Natural killer cell (primary cell): ENCODE measurements at regions not wholly inside any gene's neighbourhood (a gene's known extent, or its start where the extent isn't known, plus 50 kb on each side); places are given as distances from the start of the nearest gene placed in this dataset.

Experiments
- ATAC-seq, 3 donors: fragments of 150-1000 bp in 2 of 3; fragments of 200-7000 bp in 1 of 3; cut with Tn5 transposase; 1 replicate in 1 of 3; 2 replicates in 2 of 3; pipeline ENCODE4 v1.10.0; 2021; ENCODE audit warnings: mild to moderate bottlenecking in 2 of 3, moderate library complexity in 2 of 3
- DNase-seq, 2 donors: peaks; one replicate each; pipeline versions ENCODE4 v3.0.0 to v3.0.0-alpha.2; 2013 to 2021; ENCODE audit warnings: mixed read lengths in 1 of 2
- H3K27ac ChIP-seq: one replicate; pipeline ENCODE4 v1.5.1; 2013; ENCODE audit warnings: mild to moderate bottlenecking, low read length
- H3K27me3 ChIP-seq: one replicate; pipeline ENCODE4 v1.6.1; 2013; ENCODE audit warnings: low read length; ENCODE audit not compliant: control insufficient read depth, insufficient read depth
- H3K36me3 ChIP-seq: one replicate; pipeline ENCODE4 v1.6.1; 2013; ENCODE audit warnings: low read length; ENCODE audit not compliant: control insufficient read depth, insufficient read depth
- H3K4me1 ChIP-seq: one replicate; pipeline ENCODE4 v1.6.1; 2013; ENCODE audit warnings: low read length; ENCODE audit not compliant: control insufficient read depth, insufficient read depth
- H3K4me3 ChIP-seq: one replicate; pipeline ENCODE4 v1.5.1; 2013; ENCODE audit warnings: low read length
- H3K9me3 ChIP-seq: one replicate; pipeline ENCODE4 v1.6.1; 2013; ENCODE audit warnings: low read length; ENCODE audit not compliant: control insufficient read depth, insufficient read depth
- H3K27ac Mint-ChIP-seq, 2 donors: one replicate each; pipeline ENCODE4 v1.8.0; 2022; ENCODE audit warnings: mild to moderate bottlenecking in 2 of 2, mixed read lengths in 2 of 2, moderate library complexity in 1 of 2
- H3K27me3 Mint-ChIP-seq, 2 donors: one replicate each; pipeline ENCODE4 v1.8.0; 2022; ENCODE audit warnings: low read depth in 2 of 2, mixed read lengths in 2 of 2
- H3K36me3 Mint-ChIP-seq: one replicate; pipeline ENCODE4 v1.8.0; 2022; ENCODE audit warnings: mixed read lengths
- H3K4me1 Mint-ChIP-seq, 2 donors: one replicate each; pipeline ENCODE4 v1.8.0; 2022; ENCODE audit warnings: mixed read lengths in 2 of 2
- H3K4me3 Mint-ChIP-seq: one replicate; pipeline ENCODE4 v1.8.0; 2022; ENCODE audit warnings: mild to moderate bottlenecking, moderate library complexity, mixed read lengths
- H3K9me3 Mint-ChIP-seq, 2 donors: one replicate each; pipeline ENCODE4 v1.8.0; 2022; ENCODE audit warnings: mixed read lengths in 2 of 2
- CTCF ChIP-seq: fragments of 200-600 bp; IDR thresholded peaks from one replicate; pipeline ENCODE4 v1.8.0; 2022; ENCODE audit warnings: antibody characterized with exemption
- WGBS: methylation state at CpG from one replicate; pipeline ENCODE4 v1.1.7; 2013; ENCODE audit warnings: missing lambda C conversion rate; ENCODE audit not compliant: insufficient coverage; 5-methylcytosine and 5-hydroxymethylcytosine counted together
- intact Hi-C: fragments of 100-400 bp; cut with micrococcal nuclease; formaldehyde crosslinking; loops from one replicate; pipeline ENCODE4 v1.14.2; 2022

GRCh38 chr12:40156021-40156764, 50.3 kb upstream of the SLC2A13 start:
- Mint-ChIP-seq H3K9me3 (peaks cover 0 to 2% of the 10 kb centered on the region in 2 donors), H3K36me3 (no peaks in the 10 kb centered on the region), H3K4me3 (no peak overlapping the region), H3K27me3 (peaks cover 3 to 8% of the 10 kb centered on the region in 2 donors), H3K4me1 (no peaks in the 10 kb centered on the region), H3K27ac (no peak overlapping the region)
- TF ChIP-seq CTCF, result no peak
- ATAC-seq, result no peak
- no peak overlapping the region for H3K4me3 ChIP-seq
- intact Hi-C loops, result no loop called here
- no peaks in the 10 kb centered on the region for H3K4me1 ChIP-seq
- H3K36me3 ChIP-seq, result no peaks in the 10 kb centered on the region
- 75% methylated on average over 2 of the region's 5 CpGs for WGBS
- H3K9me3 ChIP-seq, result no peaks in the 10 kb centered on the region
- no peak for DNase-seq
- H3K27me3 ChIP-seq, result no peaks in the 10 kb centered on the region
- H3K27ac ChIP-seq, result no peak overlapping the region
